NOMO-1 treated with DMSO at 0.1 percent for 48 hours (cell line): ENCODE measurements at regions not wholly inside any gene's neighbourhood (a gene's known extent, or its start where the extent isn't known, plus 50 kb on each side); places are given as distances from the start of the nearest gene placed in this dataset.
"Not testable (repeated sequence)": the region's sequence is repeated elsewhere in the genome, so short reads cannot be mapped to it uniquely, and the experiment has no call there.

Experiments
- DNase-seq: peaks from one replicate; lab custom pipeline; 2025; ENCODE audit not compliant: unreplicated experiment; lab: John Stamatoyannopoulos, UW

DNA sequence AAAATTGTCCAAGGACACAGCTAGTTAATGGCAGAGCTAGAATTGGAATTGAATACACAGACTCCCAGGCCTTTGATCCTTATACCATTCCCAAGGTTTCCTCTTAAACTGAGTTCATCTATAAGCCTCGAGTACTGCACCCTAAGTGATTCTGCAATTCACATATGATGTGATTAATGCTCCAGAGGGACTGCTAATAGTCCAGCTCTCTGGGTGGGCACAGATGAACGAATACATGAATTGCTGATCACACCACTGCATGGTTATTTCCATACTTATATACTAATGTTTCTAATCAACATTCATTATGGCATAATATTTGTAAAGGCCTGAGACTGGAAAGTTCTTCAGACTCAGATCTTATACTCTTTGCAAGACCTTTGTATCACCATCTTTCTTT lies 101.8 kb downstream of the NUFIP1 start:
- no peak for DNase-seq

DNA sequence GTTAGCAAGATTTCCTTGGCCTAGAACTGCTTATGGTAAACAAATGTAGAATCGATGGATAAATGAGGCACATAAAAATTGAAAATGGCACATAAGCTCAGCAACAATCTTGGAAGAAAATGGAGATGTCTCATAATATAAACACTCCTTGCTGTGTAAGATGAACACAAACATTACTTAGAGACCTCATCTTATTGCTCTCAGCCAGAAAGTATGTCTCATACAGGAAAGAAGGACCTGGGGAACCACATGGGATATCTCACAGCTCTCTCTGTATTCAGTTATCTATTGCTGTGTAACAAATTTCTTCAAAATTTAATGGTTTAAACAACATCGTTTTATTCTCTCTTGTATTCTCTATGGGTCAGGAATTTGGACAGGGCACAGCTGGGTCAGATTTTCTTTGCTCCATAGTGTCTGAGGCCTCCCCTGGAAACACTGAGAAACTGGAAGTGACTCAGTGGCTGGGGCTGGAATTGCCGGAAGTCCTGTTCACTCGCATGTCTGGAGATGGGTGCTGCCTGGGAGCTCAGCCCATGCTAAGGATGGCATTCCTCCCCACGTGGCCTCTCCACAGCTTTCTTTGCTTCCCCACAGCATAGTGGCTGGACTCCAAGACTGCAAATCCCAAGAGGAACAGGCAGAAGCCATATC lies 105.1 kb downstream of the NUFIP1 start:
- no peak for DNase-seq

DNA sequence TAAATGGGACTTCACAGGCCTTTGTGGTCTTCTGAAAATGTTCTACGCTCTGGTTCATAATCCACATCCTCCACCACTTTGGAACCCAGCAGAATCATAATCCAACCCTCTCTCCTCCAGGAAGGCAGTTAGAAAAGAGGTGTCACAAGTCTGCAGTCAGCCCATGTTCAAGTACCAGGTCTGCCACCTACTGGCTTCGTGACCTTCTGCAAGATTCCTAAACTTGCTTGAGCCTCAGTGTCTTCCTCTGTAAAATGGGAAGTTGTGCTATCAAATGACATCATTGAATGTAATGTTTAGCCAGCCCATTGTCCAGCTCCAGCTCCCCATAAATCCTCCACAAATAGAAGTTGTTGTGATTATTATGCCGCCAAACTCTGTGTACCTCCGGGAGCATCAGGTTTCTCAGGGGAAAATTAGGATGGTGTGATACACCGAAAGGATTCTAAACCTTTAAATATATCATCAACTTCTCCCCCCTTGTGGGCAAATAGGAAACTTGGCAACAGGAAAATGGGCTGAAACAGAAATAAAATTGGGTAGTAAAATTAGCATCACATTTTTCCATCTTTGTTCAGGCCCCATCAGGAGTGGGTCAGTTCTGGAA lies 109.7 kb downstream of the NUFIP1 start:
- DNase-seq, result peak; percentile 27

DNA sequence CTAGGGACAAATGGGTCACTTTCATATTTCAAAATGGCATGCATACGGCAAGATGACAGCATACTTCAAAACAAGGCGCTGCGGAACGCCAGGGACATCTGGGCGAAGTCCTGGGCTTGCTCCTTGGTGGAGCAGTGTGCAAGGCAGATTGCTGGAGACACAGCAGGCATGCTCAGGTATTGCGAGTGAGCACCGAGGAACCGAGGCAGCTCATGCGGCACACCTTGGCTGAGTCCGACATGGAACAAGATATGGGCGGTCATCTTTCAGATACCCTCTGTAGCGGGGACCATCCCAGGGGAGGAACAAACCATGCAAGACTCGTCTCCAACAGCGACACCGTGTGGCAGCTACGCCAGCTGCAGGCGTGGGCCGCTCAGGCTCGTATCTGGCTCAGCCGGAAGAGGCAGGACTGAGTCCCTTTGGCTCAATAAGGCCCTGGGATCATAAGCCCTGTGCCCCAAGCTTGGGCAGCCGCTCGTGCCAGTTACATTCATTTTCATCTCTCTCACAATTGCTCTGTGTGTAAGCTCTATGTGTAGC lies 112.4 kb downstream of the NUFIP1 start:
- DNase-seq, result no peak

DNA sequence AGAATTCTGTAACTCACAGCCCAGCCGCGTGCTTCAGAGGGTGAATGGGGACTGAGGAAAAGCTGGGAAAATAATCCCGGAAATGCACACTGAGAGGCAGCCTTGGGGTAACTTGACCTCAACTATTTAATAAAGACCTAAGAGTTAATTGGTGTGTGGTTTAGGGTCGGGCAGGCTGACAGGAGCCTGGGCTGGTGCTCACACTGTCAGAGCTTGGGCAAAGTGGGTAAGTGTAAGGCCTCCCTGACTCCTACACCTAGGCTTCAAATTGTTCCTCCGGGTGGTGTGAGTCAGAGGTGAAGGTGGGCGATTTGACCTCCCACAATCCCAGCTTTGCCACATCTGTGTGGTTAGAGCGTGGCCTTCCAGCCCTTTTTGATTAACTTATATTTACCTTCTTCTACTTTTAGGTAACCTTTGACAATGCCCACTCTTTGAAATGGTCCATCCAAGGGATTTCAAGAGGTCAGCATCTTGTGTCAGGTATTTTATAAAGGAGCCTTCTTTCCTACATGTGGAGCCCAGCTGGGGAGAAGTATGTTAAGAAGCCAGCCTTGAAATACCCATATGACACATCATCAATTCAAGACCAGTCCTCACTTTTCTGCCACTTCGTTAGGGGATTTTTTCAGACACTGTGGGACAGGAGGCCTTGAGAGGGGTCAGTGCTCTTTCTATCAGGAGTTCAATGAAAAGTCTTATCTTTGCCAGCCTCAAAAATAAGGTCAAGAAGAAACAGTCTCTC lies 114.2 kb downstream of the NUFIP1 start:
- DNase-seq, result no peak

DNA sequence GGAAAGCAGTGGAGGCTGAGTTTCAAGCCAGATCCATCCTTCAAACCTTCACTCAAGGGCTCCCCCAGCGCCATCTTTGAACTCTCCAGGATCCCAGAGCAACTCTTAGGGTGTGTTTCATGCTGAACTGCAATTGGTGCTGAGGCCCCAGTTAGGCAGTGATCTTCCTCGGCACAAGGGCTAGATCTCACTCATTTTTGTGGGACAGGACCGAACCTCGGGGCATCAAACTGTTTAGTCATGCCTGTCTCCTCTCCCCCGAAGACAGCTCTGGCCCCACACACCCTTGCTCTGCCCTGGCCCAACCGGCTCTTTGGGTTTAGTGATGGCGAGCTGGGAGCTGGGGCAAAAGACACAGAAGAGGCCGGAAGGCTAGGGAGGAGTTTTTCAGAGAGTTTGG lies 115.1 kb downstream of the NUFIP1 start:
- DNase-seq, result no peak

DNA sequence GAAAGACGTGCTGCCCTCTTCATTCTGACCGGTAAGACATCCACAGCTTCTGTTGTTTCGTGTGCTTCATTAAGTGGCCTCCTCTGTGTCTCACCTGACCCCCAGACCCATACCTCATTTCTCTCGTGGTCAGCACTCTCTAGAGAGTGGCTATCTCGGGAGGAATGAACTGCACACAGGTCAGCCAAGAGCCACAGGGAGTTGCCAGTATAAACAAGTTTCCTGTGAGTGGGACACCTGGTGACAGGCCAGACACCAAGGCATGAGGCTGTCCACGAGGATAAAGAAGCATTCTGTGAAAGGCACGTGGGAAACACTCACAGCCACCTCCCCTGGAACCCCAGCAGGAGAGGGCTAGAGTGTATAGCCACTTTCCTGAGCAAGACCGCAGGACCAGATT lies 115.8 kb downstream of the NUFIP1 start:
- no peak for DNase-seq

DNA sequence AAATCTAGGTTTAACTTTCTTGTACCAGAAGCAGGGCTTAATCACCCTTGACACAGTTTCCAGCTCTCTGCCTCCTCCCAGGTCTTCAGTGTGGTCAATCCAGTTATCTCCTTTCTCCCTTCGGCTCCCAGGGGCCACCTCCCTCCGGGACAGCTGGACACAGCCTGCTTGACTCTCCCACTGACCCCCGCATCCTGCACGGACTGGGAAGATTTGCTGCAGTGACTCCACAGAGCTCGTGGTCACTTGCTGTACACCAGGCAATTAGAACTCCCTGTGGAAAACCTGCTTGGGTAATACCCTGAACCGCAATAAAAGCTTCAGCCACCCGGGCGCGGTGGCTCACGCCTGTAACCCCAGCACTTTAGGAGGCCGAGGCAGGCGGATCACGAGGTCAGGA lies 116.5 kb downstream of the NUFIP1 start:
- DNase-seq, result no peak

DNA sequence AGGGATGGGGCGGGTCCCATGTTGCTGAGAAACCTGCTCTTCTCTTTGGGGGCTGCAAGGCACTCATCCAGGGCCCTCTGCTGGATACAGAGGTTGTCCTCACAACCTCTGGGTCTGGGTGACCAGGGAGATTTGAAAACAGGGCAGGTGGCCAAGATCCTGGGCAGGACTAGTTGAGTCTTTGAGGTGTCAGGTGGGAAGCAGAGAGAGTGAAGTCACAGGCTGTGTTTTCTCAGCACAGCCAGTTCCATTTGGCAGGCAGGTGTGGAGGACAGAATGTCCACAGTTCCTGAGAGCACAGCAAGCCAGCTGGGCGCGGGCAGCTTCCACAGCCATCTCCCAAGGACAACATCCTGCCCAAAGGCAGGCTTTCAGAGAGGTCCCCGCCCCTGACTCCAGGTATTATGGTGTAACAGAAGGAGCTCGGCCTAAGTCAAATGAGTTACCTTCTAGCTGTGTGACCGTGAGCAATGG lies 118.8 kb downstream of the NUFIP1 start:
- DNase-seq, result no peak

DNA sequence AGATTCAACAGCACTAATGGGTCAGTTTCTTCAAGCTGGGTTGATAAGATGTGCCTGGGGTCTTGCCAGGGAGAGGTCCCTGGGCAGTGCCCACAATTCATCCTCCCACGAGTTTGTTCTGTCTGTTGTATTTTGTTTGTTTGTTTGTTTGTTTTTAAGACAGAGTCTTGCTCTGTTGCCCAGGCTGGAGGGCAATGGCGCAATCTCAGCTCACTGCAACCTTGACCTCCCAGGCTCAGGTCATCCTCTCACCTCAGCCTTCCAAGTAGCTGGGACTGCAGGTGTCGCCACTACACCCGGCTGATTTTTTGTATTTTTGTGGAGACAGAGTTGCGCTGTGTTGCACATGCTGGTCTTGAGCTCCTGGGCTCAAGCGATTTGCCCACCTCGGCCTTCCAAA lies 120.1 kb downstream of the NUFIP1 start:
- no peak for DNase-seq

DNA sequence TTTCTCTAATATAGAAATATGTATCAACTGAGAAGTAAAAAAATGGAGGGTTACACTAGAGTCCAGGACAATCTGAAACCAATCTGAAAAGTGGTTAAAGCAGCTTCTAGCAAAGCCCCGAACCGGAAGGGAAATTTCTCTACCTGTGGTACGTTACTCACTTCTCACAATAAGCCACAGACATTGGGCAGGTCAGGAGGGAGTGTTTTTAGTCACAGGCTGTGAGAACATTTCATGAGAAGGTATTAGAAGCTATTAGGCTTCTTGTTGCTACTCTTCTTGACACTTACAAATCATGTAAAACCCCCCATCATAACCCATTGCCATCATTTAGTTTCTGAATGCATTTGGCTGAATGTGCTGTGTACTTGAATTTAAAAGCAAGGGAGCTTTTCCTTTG lies 120.9 kb downstream of the NUFIP1 start:
- no peak for DNase-seq

DNA sequence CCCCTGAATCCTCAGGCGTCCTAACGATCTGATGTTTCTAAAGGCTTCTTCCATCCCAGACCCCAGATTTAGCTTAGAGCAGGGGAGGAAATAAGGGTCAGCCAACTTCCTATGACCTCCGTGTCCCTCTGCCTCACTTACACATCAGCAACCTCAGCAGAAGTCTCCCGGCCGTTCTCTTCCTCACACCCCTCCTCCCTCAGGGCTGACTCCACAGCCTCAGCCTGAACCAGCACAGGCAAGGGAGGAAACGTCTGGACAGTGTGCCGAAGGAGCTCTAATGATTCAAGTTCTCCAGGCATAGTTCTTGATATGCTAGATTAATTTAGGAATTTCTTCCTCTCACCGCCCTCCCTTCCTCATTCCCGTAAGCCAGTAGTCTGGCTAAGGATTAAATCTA lies 121.4 kb downstream of the NUFIP1 start:
- DNase-seq, result no peak

DNA sequence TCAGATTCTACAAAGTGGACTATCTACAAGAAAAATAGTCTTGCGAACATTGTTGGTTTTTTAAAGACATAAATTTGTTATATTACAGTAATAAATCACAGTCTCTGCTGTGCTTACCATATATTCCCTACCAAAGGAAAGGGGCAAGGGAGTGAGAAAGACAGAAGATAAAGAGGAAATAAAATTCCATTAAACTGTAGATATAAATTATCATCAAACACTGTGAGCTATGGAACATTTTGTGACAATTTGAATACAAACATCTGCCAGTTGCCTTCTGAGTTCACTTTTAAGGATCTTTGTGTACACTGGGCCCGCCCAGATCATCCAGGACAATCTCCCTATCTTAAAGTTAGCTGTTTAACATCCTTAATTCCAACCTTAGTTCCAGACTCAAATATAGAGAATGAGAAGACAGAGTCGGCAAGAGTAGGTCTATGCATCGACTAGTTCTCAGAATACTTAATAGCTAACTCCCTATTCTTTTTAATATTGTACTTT lies 122.8 kb downstream of the NUFIP1 start:
- DNase-seq, result no peak

DNA sequence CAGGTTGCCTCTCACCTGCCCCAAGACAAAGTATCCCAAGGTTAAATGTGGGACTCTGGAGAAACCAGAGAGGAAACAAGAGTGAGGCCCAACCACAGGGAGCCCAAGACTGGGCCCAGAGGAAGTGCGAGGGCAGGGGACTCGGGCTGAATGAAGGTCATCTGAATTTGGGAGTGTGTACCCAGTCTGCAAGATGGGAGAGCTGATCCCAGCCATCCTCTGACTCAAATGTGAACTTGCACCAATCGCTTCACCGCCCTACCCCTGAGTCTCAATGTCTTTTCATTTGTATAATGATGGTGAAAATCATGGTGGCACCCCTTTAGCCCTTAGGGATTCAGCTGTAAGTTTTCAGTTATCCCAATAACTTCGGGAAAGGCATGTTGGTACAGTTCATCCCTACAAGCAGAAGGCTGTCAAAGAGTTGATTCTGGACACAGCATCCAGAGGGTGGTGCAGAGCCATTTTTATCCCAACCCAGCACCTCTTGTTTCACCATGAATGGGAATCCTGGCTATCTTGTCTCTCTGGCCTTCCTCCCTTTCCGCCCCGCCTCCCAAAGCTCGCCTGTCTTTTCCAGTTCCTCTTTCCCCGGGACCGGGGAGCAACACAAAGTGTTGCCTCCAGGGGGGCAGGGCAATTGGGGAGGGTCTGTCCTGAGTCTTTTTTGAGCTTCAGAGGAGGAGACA lies 123.4 kb downstream of the NUFIP1 start:
- DNase-seq, result no peak

DNA sequence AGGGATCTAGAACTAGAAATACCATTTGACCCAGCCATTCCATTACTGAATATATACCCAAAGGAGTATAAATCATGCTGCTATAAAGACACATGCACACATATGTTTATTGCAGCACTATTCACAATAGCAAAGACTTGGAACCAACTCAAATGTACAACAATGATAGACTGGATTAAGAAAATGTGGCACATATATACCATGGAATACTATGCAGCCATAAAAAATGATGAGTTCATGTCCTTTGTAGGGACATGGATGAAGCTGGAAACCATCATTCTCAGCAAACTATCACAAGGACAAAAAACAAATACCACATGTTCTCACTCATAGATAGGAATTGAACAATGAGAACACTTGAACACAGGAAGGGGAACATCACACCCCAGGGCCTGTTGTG lies 125.6 kb downstream of the NUFIP1 start:
- not testable (repeated sequence) for DNase-seq

DNA sequence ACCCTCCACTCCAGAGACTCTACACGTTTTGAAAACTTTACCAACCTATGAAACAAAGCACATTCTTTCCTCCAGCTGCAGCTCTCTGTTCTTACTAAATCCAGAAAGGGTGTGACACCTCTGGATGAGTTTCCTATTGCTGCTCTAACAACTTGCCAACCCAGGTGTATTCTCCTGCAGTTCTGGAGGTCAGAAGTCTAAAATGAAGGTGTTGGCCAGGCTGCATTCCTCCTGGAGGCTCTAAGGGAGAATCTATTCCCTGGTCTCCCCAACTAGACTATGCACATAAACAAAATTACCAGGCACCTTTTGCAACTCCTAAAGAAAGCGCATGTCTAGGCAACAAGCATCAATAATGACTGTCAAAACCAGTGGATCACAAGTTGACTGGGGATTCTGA lies 128.8 kb downstream of the NUFIP1 start:
- DNase-seq, result no peak

DNA sequence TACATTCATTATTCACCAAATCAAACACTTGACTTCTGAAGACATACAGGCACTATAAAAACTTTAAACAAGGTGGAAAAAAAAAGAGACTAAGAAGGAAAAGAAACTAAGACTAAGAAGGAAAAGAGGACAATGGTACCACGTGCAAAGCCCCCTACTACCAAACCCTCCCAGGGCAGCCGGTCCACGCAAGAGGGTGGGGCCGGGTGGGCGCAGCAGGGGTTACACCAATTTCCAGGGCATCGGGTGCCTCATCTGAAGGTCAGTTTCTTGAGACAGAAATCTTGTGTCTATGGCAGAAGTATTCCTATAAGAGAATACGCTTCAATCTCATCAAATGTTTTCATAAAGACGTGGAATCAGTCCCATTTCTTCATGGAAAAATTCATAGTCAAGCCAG lies 131.5 kb downstream of the NUFIP1 start:
- no peak for DNase-seq

DNA sequence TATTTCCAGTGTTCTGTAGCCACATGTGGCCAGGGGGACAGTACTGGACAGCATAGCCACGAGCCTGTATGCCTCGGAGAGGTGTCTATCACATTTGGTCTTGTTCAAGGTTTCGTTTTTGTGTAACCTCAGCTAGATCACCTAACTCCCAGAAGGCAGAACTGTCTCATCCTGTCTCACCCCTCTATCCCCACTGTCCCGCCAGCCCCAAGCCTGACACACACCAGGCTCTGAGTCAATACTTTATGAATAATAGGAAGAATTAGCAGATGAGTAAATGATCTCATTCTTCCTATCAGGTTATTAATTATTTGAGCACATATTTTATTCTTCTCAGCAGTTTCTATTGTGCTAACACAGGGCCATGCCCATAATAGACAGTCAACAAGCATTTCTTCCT lies 132.2 kb downstream of the NUFIP1 start:
- no peak for DNase-seq

DNA sequence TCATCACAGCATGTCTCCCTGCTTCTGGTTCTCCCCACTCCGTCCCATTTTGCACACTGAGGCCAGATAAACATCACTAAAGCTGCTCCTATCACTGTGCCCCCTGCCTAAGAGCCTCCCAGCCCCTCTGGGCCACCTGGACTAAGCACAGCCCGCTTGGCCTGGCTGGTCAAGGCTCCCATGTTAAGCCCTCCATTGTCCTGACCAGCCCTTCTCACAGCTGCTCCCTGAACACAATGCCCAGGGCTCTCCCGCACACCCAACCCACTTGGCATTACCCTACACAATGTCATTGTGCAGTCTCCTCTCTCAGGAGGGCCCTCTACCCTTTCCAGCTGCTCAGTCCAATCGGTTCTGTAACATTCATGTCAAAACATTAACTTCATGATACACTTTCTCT lies 133.4 kb downstream of the NUFIP1 start:
- no peak for DNase-seq

DNA sequence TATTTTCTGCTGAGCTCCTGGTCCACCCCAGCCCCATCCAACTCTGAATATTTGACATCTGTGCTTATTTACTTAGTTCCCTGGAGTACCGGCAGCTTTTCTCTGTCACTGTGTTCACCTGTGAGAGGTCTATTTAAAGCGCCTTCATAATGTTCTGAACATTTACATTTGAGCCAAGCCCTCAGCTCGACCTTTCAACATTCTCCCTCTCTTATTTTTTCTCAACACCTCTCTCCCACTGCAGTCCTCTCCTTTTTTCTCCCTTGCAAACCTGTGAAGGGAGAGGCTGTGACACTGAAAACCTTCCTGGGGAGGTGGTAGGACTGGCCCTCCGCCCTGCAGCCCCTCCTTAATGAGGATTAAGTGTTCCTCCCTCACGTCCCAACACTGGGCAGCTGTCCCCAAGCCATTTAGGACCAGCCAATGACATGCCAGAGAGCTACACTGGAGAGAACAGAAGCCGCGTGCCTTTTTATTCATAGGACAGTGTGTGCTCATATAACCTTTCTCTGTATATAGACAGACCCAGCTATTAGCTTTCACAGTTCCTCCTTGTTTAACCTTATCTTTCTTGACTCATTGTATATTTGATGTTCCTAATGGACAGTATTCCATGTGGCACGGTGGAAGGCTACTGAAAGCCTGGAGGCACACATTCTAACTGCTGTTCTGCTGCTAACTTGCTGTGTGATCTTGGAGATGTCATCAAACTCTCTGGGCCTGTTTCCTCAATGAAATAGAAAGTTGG lies 134.8 kb downstream of the NUFIP1 start:
- no peak for DNase-seq

DNA sequence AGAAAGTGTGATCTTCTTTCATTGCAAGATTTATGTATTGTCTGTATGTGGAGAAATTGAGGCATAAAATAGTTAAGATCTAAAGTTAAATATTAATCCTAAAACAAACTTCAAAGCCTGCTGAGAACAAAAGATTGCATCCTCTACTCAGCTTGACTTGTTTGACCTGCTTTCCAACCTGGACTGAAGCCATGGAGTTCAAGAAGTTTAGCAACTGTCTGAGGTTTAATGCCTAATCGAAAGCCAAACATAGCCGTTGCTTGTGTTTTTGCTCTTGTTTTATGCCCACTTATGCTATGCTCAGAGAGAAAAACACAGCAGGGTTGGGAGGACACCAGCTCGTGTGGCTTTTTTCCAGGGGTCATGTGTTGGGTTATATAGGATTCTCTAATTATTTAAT lies 135.6 kb downstream of the NUFIP1 start:
- DNase-seq, result no peak
